MM.1S (cell line): ENCODE measurements at regions not wholly inside any gene's neighbourhood (a gene's known extent, or its start where the extent isn't known, plus 50 kb on each side); places are given as distances from the start of the nearest gene placed in this dataset.

Source experiments
- DNase-seq: peaks from one replicate; pipeline ENCODE4 v3.0.0-alpha.2; 2015
- H2AFZ ChIP-seq: fragments of 300-600 bp; sonication (generic); 2 replicates; pipeline ENCODE4 v1.6.0; 2016; ENCODE audit warnings: antibody characterized with exemption, low read length
- H3F3A ChIP-seq: fragments of 300-600 bp; sonication (generic); 2 replicates; pipeline ENCODE4 v1.6.1; 2016; ENCODE audit warnings: mild to moderate bottlenecking, antibody characterized with exemption, low read length, moderate library complexity, mixed read lengths; ENCODE audit not compliant: insufficient read depth
- H3K27ac ChIP-seq: fragments of 300-600 bp; sonication (generic); 2 replicates; pipeline ENCODE4 v1.5.1; 2016; ENCODE audit warnings: mild to moderate bottlenecking, low read length
- H3K27me3 ChIP-seq: fragments of 300-600 bp; sonication (generic); replicated peaks from 2 replicates; pipeline ENCODE4 v1.6.0; 2016; ENCODE audit warnings: low read length; ENCODE audit not compliant: insufficient read depth
- H3K36me3 ChIP-seq: fragments of 300-600 bp; sonication (generic); replicated peaks from 2 replicates; pipeline ENCODE4 v1.6.1; 2016; ENCODE audit warnings: mild to moderate bottlenecking, low read length, mixed read lengths; ENCODE audit not compliant: insufficient read depth
- H3K4me1 ChIP-seq: fragments of 300-600 bp; sonication (generic); 2 replicates; pipeline ENCODE4 v1.6.1; 2016; ENCODE audit warnings: low read length, mixed read lengths
- H3K4me2 ChIP-seq: fragments of 300-600 bp; sonication (generic); 2 replicates; pipeline ENCODE4 v1.6.0; 2016; ENCODE audit warnings: low read depth, low read length
- H3K4me3 ChIP-seq: fragments of 300-600 bp; sonication (generic); 2 replicates; pipeline ENCODE4 v1.5.1; 2016; ENCODE audit warnings: low read length, mixed read lengths
- H3K79me2 ChIP-seq: fragments of 300-600 bp; sonication (generic); 2 replicates; pipeline ENCODE4 v1.6.1; 2016; ENCODE audit warnings: mixed run types, low read length, mixed read lengths
- H3K9ac ChIP-seq: fragments of 300-600 bp; sonication (generic); 2 replicates; pipeline ENCODE4 v1.6.1; 2016; ENCODE audit warnings: low read length, mixed read lengths
- H3K9me2 ChIP-seq: fragments of 300-600 bp; sonication (generic); replicated peaks from 2 replicates; pipeline ENCODE4 v1.6.1; 2016; ENCODE audit warnings: mild to moderate bottlenecking, low read length, mixed read lengths; ENCODE audit not compliant: insufficient read depth
- H3K9me3 ChIP-seq: fragments of 300-600 bp; sonication (generic); replicated peaks from 2 replicates; pipeline ENCODE4 v1.6.1; 2016; ENCODE audit warnings: mild to moderate bottlenecking, low read length, mixed read lengths; ENCODE audit not compliant: insufficient read depth
- H4K20me1 ChIP-seq: fragments of 300-600 bp; sonication (generic); 2 replicates; pipeline ENCODE4 v1.6.1; 2016; ENCODE audit warnings: mild to moderate bottlenecking, low read length, moderate library complexity, mixed read lengths; ENCODE audit not compliant: insufficient read depth
- CTCF ChIP-seq: fragments of 300-600 bp; sonication (generic); IDR thresholded peaks from 2 replicates; pipeline ENCODE4 v1.5.1; 2016; ENCODE audit warnings: antibody characterized with exemption, low read length, mixed read lengths
- EZH2 ChIP-seq: fragments of 300-600 bp; sonication (generic); optimal IDR thresholded peaks from 2 replicates; pipeline ENCODE3; 2017; ENCODE audit warnings: low read depth, mild to moderate bottlenecking, antibody characterized with exemption, low read length, mixed read lengths
- EZH2phosphoT487 ChIP-seq: fragments of 300-600 bp; sonication (generic); IDR thresholded peaks from 2 replicates; pipeline ENCODE4 v1.6.1; 2018; ENCODE audit warnings: antibody characterized with exemption, low read length

GRCh38 chr15:34648294-34648631 is 64.8 kb upstream of the GOLGA8B start:
- Histone ChIP-seq H3K36me3 (no peaks in the 10 kb centered on the region), H3K27ac (no peak overlapping the region), H3K79me2 (no peaks in the 10 kb centered on the region), H3K4me2 (no peak overlapping the region), H3K9me2 (no peaks in the 10 kb centered on the region), H3K9ac (no peak overlapping the region), H3K9me3 (no peaks in the 10 kb centered on the region), H3K4me3 (no peak overlapping the region), H3K4me1 (no peaks in the 10 kb centered on the region), H3F3A (no peaks in the 10 kb centered on the region), H2AFZ (no peak overlapping the region), H3K27me3 (no peaks in the 10 kb centered on the region), H4K20me1 (no peaks in the 10 kb centered on the region)
- no peak for DNase-seq
- no peak for TF ChIP-seq EZH2

GRCh38 chr15:34647569-34648293 is 64.3 kb upstream of the GOLGA8B start:
- no peaks in the 10 kb centered on the region for H3K9me2 ChIP-seq
- H3K27me3 ChIP-seq: no peaks in the 10 kb centered on the region
- H3K9ac ChIP-seq: no peak overlapping the region
- no peaks in the 10 kb centered on the region for H3K36me3 ChIP-seq
- no peaks in the 10 kb centered on the region for H4K20me1 ChIP-seq
- H2AFZ ChIP-seq: no peak overlapping the region
- no peaks in the 10 kb centered on the region for H3K9me3 ChIP-seq
- peak; percentile 41 for DNase-seq
- H3K4me2 ChIP-seq: no peak overlapping the region
- no peak for TF ChIP-seq CTCF
- H3K4me3 ChIP-seq: no peak overlapping the region
- H3K79me2 ChIP-seq: no peaks in the 10 kb centered on the region
- no peak overlapping the region for H3K27ac ChIP-seq
- no peaks in the 10 kb centered on the region for H3F3A ChIP-seq
- H3K4me1 ChIP-seq: no peaks in the 10 kb centered on the region

GRCh38 chr15:34646918-34647317 is 63.5 kb upstream of the GOLGA8B start:
- H3K27me3 ChIP-seq: no peaks in the 10 kb centered on the region
- no peaks in the 10 kb centered on the region for H3F3A ChIP-seq
- no peak overlapping the region for H3K27ac ChIP-seq
- H3K79me2 ChIP-seq: no peaks in the 10 kb centered on the region
- H3K4me3 ChIP-seq: no peak overlapping the region
- DNase-seq: no peak
- H3K9me2 ChIP-seq: no peaks in the 10 kb centered on the region
- no peaks in the 10 kb centered on the region for H3K4me1 ChIP-seq
- H2AFZ ChIP-seq: no peak overlapping the region
- H3K9ac ChIP-seq: no peak overlapping the region
- H3K36me3 ChIP-seq: no peaks in the 10 kb centered on the region
- H4K20me1 ChIP-seq: no peaks in the 10 kb centered on the region
- H3K4me2 ChIP-seq: no peak overlapping the region
- no peaks in the 10 kb centered on the region for H3K9me3 ChIP-seq
- TF ChIP-seq EZH2phosphoT487: no peak
- TF ChIP-seq CTCF: no peak
- no peak for TF ChIP-seq EZH2

- H3K4me3 ChIP-seq: no peak overlapping the region
- H3K4me1 ChIP-seq: no peaks in the 10 kb centered on the region
- no peak overlapping the region for H3K27ac ChIP-seq
- no peak for TF ChIP-seq CTCF
- TF ChIP-seq EZH2: no peak
- TF ChIP-seq EZH2phosphoT487: no peak
- H3K4me2 ChIP-seq: no peak overlapping the region
- no peaks in the 10 kb centered on the region for H3K27me3 ChIP-seq
- no peaks in the 10 kb centered on the region for H3K9me2 ChIP-seq
- no peak overlapping the region for H3K9ac ChIP-seq
- no peaks in the 10 kb centered on the region for H3K36me3 ChIP-seq
- no peaks in the 10 kb centered on the region for H3K9me3 ChIP-seq
- H2AFZ ChIP-seq: no peak overlapping the region
- DNase-seq: no peak
- no peaks in the 10 kb centered on the region for H4K20me1 ChIP-seq
- H3K79me2 ChIP-seq: no peaks in the 10 kb centered on the region
- H3F3A ChIP-seq: no peaks in the 10 kb centered on the region
These were observed 61.4 kb upstream of the GOLGA8B start for GRCh38 chr15:34644851-34645250.
